RKO (cell line): ENCODE measurements at regions not wholly inside any gene's neighbourhood (a gene's known extent, or its start where the extent isn't known, plus 50 kb on each side); places are given as distances from the start of the nearest gene placed in this dataset.
"Not testable (repeated sequence)": the region's sequence is repeated elsewhere in the genome, so short reads cannot be mapped to it uniquely, and the experiment has no call there.

Experiments used
- DNase-seq: peaks from one replicate; pipeline ENCODE4 v3.0.0-alpha.2; 2016; ENCODE audit warnings: low spot score

DNA sequence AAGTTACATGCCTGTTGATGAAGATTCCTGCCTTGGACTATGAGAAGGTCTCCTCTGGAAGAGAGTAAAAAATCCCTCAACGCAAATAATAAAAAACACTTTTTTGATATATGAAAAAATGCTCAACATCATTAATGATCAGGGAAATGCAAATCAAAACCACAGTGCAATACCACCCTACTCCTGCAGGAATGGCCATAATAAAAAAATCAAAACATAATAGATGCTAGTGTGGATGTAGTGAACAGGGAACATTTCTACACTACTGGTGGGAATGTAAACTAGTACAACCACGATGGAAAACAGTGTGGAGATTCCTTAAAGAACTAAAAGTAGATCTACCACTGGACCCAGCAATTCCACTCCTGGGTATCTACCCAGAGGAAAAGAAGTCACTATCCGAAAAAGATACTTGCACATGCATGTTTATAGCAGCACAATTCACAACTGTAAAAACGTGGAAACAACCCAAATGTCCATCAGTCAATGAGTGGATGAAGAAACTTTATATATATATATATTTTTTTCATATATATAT is 352.1 kb downstream of the SOX9 start:
- not testable (repeated sequence) for DNase-seq

- no peak for DNase-seq
Observed at GRCh38 chr17:72474243-72474642, 353.4 kb downstream of the SOX9 start.

GRCh38 chr17:72474719-72475477 is 354.1 kb downstream of the SOX9 start:
- DNase-seq, result no peak

GRCh38 chr17:72476134-72476533 is 355.3 kb downstream of the SOX9 start:
- no peak for DNase-seq

GRCh38 chr17:72476575-72476986 is 355.8 kb downstream of the SOX9 start:
- DNase-seq, result no peak

DNA sequence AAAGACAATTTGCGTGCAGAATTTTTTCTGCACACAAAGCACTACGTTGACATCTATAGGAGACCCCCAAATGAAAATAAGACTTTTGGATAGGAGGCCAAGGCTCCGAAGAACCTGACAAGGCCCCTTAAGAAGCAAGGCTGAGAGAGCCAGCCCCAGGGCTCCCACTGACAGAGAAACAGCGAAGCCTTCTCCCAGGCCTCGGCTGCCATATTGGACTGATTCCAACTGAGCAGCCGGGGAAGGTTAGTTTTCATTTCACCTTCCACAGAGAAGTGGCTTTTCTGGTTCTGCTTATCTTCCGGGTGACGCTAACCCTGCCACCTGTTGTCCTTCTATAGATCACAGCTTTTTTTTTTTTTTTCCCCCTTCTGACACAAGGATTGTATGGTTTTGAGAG is 356.7 kb downstream of the SOX9 start:
- DNase-seq, result no peak

DNA sequence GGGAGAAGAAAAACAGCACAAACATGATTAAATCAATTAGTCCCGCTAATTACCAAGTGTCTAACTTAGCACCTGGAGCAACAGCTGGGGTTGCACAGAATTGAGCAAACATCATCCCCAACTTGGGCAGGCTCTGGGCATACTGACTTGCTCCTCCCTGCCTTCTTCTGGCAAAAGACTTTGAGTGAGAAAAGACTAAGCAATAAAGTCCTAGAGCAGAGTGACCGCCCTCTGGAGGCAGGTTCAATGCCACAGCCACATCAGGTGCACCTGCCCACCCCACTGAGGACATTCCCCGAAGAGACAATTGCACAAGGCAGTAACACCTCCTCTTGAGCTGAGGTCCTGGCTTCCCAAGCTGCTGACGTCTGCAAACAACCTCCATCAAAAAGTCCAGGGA is 358.3 kb downstream of the SOX9 start:
- DNase-seq, result no peak

- no peak for DNase-seq
Observed at GRCh38 chr17:72481572-72481971, 360.8 kb downstream of the SOX9 start.

DNA sequence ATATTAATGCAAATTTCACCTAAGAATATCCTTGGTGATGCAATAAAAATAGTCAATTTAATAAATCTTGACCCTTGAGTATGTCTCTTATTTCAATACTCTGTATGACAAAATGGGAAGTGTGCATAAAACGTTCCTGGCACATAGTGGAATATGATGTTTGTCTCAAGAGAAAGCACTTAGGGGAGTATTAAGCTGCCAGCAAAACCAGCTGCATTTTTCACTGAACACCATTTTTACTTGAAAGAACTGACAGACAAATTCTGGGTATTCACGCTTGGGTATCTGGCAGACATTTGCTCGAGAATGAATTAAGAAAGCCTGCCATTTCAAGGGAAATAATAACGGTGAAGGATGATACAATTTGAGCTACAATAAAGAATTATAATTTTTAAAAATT is 364.8 kb downstream of the SOX9 start:
- DNase-seq, result no peak

GRCh38 chr17:72486806-72487205 is 366.0 kb downstream of the SOX9 start:
- no peak for DNase-seq

- no peak for DNase-seq
Observed at GRCh38 chr17:72487731-72488494, 367.1 kb downstream of the SOX9 start.

DNA sequence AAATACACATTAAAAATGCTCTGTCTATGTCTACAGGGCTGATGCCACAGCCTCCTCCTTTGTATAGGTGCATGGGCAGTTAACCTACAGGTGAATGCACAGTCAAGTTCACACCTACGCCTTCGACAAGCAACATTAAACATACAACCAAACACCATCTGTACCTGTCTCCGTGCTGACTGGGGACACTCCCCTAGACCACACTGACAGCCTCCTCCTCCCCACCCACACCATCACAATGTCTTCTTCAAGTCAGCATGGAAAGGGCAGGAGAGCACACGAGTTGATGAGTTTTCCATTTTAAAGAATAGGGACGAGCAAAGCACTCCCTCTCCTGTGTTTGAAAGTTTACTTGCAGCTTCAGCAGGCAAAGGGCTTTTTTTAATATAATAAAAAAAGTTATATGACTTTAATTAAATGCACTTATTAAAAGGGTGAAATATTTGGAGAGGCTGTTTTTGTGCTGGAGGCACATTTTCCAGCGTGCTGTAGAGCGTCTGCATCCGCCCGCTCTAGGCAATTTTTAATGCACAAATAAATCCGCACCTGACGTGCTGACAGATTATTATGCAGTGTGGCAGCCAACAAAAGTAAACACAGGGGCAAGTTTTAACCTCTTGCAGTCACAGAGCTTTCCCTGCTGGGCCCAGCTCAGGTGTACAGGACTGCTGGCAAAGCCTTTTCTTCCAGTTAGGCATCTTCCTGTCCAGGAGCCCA is 367.9 kb downstream of the SOX9 start:
- no peak for DNase-seq

- DNase-seq, result no peak
Observed at GRCh38 chr17:72489272-72489641, 368.4 kb downstream of the SOX9 start.

- no peak for DNase-seq
Observed at GRCh38 chr17:72491102-72491501, 370.3 kb downstream of the SOX9 start.

DNA sequence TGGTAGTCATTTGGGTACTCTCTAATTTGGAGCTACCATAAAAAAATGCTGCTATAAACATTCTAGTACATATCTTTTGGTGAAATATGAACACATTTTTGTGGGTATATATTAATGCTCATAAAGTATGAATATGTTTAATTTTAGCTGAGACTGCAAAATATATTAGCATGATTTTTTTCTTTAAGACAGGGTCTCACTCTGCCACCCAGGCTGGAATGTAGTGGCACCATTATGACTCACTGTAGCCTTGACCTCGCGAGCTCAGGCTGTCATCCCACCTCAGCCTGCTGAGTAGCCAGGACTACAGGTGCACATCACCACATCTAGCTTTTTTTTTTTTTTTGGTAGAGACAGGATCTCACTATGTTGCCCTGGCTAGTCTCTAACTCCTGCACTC is 371.7 kb downstream of the SOX9 start:
- DNase-seq, result no peak

DNA sequence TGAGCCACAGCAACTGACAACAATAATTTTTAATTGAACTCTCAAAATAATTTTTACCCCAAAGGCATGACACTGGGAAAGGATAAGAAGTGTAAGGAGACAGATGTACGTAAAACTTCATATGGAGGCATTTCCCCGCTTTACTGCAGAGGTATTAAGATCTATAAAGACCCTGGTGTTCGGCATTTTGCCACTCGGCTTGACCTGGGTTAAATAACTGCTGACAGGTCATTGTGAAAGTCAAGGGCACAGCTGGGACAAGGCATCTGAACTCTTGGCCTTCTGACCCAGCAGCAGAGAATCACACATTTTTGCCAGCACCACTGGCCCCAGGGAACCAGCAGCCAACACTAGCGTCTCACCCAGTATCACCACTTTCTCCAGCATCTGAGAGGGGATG is 372.1 kb downstream of the SOX9 start:
- DNase-seq, result no peak

DNA sequence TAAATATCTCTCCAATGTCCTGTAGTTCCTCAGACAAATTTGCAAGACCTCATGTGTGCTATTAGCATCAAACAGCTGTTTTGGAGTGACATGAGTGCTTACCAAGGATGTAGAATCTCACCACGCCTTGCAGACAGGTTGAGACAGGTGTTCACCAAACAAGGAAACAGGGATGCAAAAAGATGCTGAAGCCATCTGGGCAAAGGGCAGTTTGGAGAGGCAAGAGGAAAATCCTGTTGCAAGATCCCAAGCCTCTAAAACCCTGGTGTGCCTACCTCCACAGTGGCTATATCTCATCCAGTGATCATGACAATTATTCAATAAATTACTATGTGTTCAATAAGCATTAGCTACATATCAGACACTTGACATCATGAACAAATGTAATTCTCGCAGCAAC is 373.7 kb downstream of the SOX9 start:
- no peak for DNase-seq

DNA sequence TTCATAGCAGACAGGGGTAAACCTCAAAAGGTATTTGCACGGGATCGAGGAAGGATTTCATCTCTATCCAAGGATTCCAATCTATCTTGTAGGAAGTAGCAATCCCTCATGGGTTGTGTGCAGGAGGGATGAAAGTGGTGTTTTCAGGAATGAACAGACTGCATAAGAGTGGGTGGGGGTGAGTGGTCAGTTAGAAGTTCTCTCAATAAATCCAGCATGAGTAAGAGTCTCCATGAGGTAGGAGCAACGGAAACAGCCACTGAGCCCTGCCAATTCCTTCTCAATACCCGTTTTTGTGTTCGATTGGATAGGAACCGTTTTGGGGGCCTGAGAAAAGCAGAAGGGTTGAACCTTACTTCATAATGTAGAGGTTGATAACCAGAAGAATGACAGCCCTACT is 375.6 kb downstream of the SOX9 start:
- DNase-seq, result no peak

- no peak for DNase-seq
Observed at GRCh38 chr17:72497915-72498314, 377.1 kb downstream of the SOX9 start.

- no peak for DNase-seq
Observed at GRCh38 chr17:72498364-72499210, 377.8 kb downstream of the SOX9 start.

- no peak for DNase-seq
Observed at GRCh38 chr17:72501404-72502370, 380.9 kb downstream of the SOX9 start.
